ENCODE measurements at regions not wholly inside any gene's neighbourhood (a gene's known extent, or its start where the extent isn't known, plus 50 kb on each side); places are given as distances from the start of the nearest gene placed in this dataset.

DNA sequence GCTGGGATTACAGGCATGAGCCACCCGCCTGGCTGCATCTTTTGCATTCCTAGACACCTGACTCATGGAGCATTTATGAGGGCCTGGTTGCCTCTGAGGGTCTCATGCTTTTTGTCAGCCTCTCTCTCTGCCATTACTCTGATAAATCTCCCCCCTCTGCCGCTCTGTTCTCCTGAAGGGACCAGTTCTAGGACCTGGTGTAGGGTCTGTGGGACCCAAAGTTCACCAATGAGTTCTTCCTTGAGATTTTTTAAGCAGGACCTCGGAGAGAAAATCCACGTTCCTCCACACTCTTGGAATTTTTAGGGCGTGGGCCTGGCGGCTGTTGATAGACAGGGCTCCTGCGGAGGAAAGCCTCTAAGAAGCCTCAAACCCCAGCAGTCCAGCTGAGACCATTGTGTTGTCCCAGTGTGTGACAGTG lies 91.9 kb upstream of the ERRFI1 start:
- TF ChIP-seq CTCF (conservative IDR thresholded peaks at IDR 0.05) (no peak), EZH2 (IDR thresholded peaks at IDR 0.05; ENCODE audit: low read depth) (no peak)

All from PC-9 (cell line).